Mesodermal cell (in vitro differentiated cells): ENCODE measurements at regions not wholly inside any gene's neighbourhood (a gene's known extent, or its start where the extent isn't known, plus 50 kb on each side); places are given as distances from the start of the nearest gene placed in this dataset.
"Not testable (repeated sequence)": the region's sequence is repeated elsewhere in the genome, so short reads cannot be mapped to it uniquely, and the experiment has no call there.

Experiments used
- H3K27ac ChIP-seq: 2 replicates; pipeline ENCODE4 v1.7.0; 2013; ENCODE audit warnings: mild to moderate bottlenecking, low read depth, low read length, moderate library complexity; ENCODE audit not compliant: severe bottlenecking
- H3K36me3 ChIP-seq: 2 replicates; pipeline ENCODE4 v1.7.1; 2013; ENCODE audit warnings: mild to moderate bottlenecking, low read length, moderate library complexity; ENCODE audit not compliant: control insufficient read depth, insufficient read depth
- H3K4me1 ChIP-seq: one replicate; pipeline ENCODE4 v1.7.1; 2013; ENCODE audit warnings: mild to moderate bottlenecking, low read length; ENCODE audit not compliant: insufficient read depth, control insufficient read depth, poor library complexity, severe bottlenecking
- H3K4me3 ChIP-seq: 2 replicates; pipeline ENCODE4 v1.7.0; 2013; ENCODE audit warnings: low read length, control low read depth, mild to moderate bottlenecking; ENCODE audit not compliant: insufficient read depth, poor library complexity, severe bottlenecking; ENCODE audit errors: extremely low read depth
- H3K9me3 ChIP-seq: 2 replicates; pipeline ENCODE4 v1.7.1; 2013; ENCODE audit warnings: mild to moderate bottlenecking, low read length, moderate library complexity; ENCODE audit not compliant: control insufficient read depth
- WGBS, 2 experiments: methylation state at CpG; one replicate each; pipeline ENCODE4 v1.1.5; 2013; ENCODE audit warnings: missing lambda C conversion rate in 2 of 2; ENCODE audit not compliant: insufficient coverage in 2 of 2; 5-methylcytosine and 5-hydroxymethylcytosine counted together

GRCh38 chr3:176352716-176353334 lies 844.5 kb downstream of the TBL1XR1 start:
- Histone ChIP-seq H3K36me3 (no peaks in the 10 kb centered on the region), H3K27ac (no peak overlapping the region), H3K4me3 (no peak overlapping the region), H3K4me1 (no peaks in the 10 kb centered on the region), H3K9me3 (no peaks in the 10 kb centered on the region)
- WGBS, 2 experiments = 69 to 100% methylated on average over 2 to 3 of the region's 4 CpGs

GRCh38 chr3:176351408-176351807 lies 845.9 kb downstream of the TBL1XR1 start:
- WGBS, 2 experiments = 89 to 90% methylated on average over 3 of the region's 4 CpGs
- Histone ChIP-seq H3K9me3 (no peaks in the 10 kb centered on the region), H3K4me3 (no peak overlapping the region), H3K27ac (no peak overlapping the region), H3K4me1 (no peaks in the 10 kb centered on the region), H3K36me3 (no peaks in the 10 kb centered on the region)

GRCh38 chr3:176349706-176350105 lies 847.6 kb downstream of the TBL1XR1 start:
- Histone ChIP-seq H3K36me3 (no peaks in the 10 kb centered on the region), H3K4me1 (no peaks in the 10 kb centered on the region), H3K4me3 (no peak overlapping the region), H3K27ac (no peak overlapping the region), H3K9me3 (no peaks in the 10 kb centered on the region)
- 60 to 83% methylated on average over 1 of the region's 1 CpG for WGBS, 2 experiments

GRCh38 chr3:176347424-176348146 lies 849.7 kb downstream of the TBL1XR1 start:
- no peak overlapping the region for H3K27ac ChIP-seq
- no peaks in the 10 kb centered on the region for H3K36me3 ChIP-seq
- no peak overlapping the region for H3K4me3 ChIP-seq
- H3K4me1 ChIP-seq = no peaks in the 10 kb centered on the region
- H3K9me3 ChIP-seq = no peaks in the 10 kb centered on the region
- WGBS, 2 experiments = 50 to 61% methylated on average over 2 to 4 of the region's 4 CpGs

GRCh38 chr3:176341963-176342362 lies 855.3 kb downstream of the TBL1XR1 start:
- Histone ChIP-seq H3K27ac (no peak overlapping the region), H3K9me3 (no peaks in the 10 kb centered on the region), H3K4me3 (no peak overlapping the region), H3K4me1 (no peaks in the 10 kb centered on the region), H3K36me3 (no peaks in the 10 kb centered on the region)
- WGBS, 2 experiments = 83% methylated on average over 3 of the region's 5 CpGs; no CpG with 5 or more reads in 1 of the 2 experiments

- WGBS, 2 experiments = no CpG with 5 or more reads among the region's 1 CpG
- no peaks in the 10 kb centered on the region for H3K9me3 ChIP-seq
- no peaks in the 10 kb centered on the region for H3K36me3 ChIP-seq
- H3K27ac ChIP-seq = no peak overlapping the region
- no peaks in the 10 kb centered on the region for H3K4me1 ChIP-seq
- no peak overlapping the region for H3K4me3 ChIP-seq
Observed at GRCh38 chr3:176328666-176329065, 868.6 kb downstream of the TBL1XR1 start.

- Histone ChIP-seq H3K4me3 (no peak overlapping the region), H3K4me1 (no peaks in the 10 kb centered on the region), H3K9me3 (no peaks in the 10 kb centered on the region), H3K36me3 (no peaks in the 10 kb centered on the region), H3K27ac (no peak overlapping the region)
Observed at GRCh38 chr3:176328198-176328597, 869.1 kb downstream of the TBL1XR1 start.

- H3K36me3 ChIP-seq, H3K9me3 ChIP-seq, H3K27ac ChIP-seq, H3K4me1 ChIP-seq, H3K4me3 ChIP-seq: not testable (repeated sequence)
- WGBS, 2 experiments = 11 to 35% methylated on average over 2 to 3 of the region's 9 CpGs
Observed at GRCh38 chr3:176326894-176327490, 870.3 kb downstream of the TBL1XR1 start.

- H3K36me3 ChIP-seq, H3K27ac ChIP-seq, H3K4me1 ChIP-seq, H3K9me3 ChIP-seq, H3K4me3 ChIP-seq: not testable (repeated sequence)
- no CpG with 5 or more reads among the region's 8 CpGs for WGBS, 2 experiments
Observed at GRCh38 chr3:176321532-176321931, 875.8 kb downstream of the TBL1XR1 start.

- no peak overlapping the region for H3K27ac ChIP-seq
- no peaks in the 10 kb centered on the region for H3K36me3 ChIP-seq
- WGBS, 2 experiments = no CpG with 5 or more reads among the region's 2 CpGs
- H3K9me3 ChIP-seq = no peaks in the 10 kb centered on the region
- H3K4me1 ChIP-seq = no peaks in the 10 kb centered on the region
- no peak overlapping the region for H3K4me3 ChIP-seq
Observed at GRCh38 chr3:176321099-176321498, 876.2 kb downstream of the TBL1XR1 start.

GRCh38 chr3:176313426-176313825 lies 883.9 kb downstream of the TBL1XR1 start:
- H3K4me3 ChIP-seq = no peak overlapping the region
- H3K36me3 ChIP-seq = no peaks in the 10 kb centered on the region
- WGBS, 2 experiments = no CpG with 5 or more reads among the region's 3 CpGs
- H3K27ac ChIP-seq = no peak overlapping the region
- no peaks in the 10 kb centered on the region for H3K9me3 ChIP-seq
- no peaks in the 10 kb centered on the region for H3K4me1 ChIP-seq
